ENCODE measurements at regions not wholly inside any gene's neighbourhood (a gene's known extent, or its start where the extent isn't known, plus 50 kb on each side); places are given as distances from the start of the nearest gene placed in this dataset.

DNA sequence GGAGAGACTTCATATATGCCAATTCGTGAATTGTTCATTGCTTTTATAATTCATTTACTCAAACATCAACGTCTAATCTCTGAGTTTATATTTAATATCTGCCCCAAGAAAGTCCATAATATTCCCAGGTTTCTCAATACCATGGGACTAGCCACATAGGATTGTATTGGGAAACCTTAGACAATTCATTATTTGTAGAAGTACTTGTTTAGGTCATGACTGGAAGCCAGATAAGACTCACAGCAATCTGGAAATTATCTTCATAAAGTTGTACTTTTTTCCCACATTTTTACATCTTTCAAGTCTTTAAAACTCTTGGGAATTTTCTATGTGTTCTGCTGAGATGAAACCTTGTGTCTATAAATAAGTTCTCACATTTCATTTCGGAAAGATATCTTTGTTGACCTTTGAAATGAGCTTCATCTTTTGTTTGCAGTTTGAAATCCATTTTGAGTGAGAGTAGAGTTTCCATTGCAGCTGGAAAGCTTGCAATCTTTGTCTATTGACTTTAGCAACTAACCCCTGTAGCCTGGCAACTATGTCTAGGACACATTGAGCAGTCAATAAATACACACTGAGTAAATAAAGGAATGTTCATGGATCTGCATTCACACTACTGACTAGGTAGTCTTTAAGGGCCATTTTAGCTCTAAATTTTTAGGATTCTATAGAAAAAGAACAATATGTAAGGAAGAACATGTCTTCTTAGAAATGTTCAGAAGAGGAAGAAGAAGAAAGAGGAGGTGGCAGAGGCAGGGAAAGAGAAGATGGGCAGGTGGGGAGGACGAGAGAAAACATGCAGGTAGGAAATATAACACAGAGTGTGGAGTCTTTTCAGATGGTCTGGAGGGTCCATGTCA is 154.4 kb downstream of the LRIG3 start:
- TF ChIP-seq POLR2A (IDR thresholded peaks at IDR 0.05; ENCODE audit: low read length) (no peak), GATA1 (IDR thresholded peaks at IDR 0.05; ENCODE audit: low read depth, low read length) (no peak)

Measured in erythroblast (primary cell).